GM18861 (cell line): ENCODE measurements at regions not wholly inside any gene's neighbourhood (a gene's known extent, or its start where the extent isn't known, plus 50 kb on each side); places are given as distances from the start of the nearest gene placed in this dataset.

Experiments
- ATAC-seq: cut with Tn5 transposase; IDR thresholded peaks from one replicate; pipeline ENCODE4 v1.9.1; 2021; ENCODE audit not compliant: unreplicated experiment

GRCh38 chr3:67733269-67733950 is 79.0 kb upstream of the SUCLG2 start:
- no peak for ATAC-seq

GRCh38 chr3:67724434-67724833 is 70.0 kb upstream of the SUCLG2 start:
- no peak for ATAC-seq

GRCh38 chr3:67723863-67724262 is 69.5 kb upstream of the SUCLG2 start:
- ATAC-seq = no peak

GRCh38 chr3:67719333-67719732 is 64.9 kb upstream of the SUCLG2 start:
- ATAC-seq = no peak

GRCh38 chr3:67715971-67716370 is 61.6 kb upstream of the SUCLG2 start:
- no peak for ATAC-seq

GRCh38 chr3:67713764-67714469 is 59.5 kb upstream of the SUCLG2 start:
- no peak for ATAC-seq

GRCh38 chr3:67712259-67712658 is 57.8 kb upstream of the SUCLG2 start:
- ATAC-seq = no peak

GRCh38 chr3:67710396-67710795 is 56.0 kb upstream of the SUCLG2 start:
- no peak for ATAC-seq

GRCh38 chr3:67706934-67707333 is 52.5 kb upstream of the SUCLG2 start:
- ATAC-seq = no peak

- ATAC-seq = no peak
Measured at GRCh38 chr3:67704322-67704721, 49.9 kb upstream of the SUCLG2 start.
